ENCODE measurements at regions not wholly inside any gene's neighbourhood (a gene's known extent, or its start where the extent isn't known, plus 50 kb on each side); places are given as distances from the start of the nearest gene placed in this dataset.

DNA sequence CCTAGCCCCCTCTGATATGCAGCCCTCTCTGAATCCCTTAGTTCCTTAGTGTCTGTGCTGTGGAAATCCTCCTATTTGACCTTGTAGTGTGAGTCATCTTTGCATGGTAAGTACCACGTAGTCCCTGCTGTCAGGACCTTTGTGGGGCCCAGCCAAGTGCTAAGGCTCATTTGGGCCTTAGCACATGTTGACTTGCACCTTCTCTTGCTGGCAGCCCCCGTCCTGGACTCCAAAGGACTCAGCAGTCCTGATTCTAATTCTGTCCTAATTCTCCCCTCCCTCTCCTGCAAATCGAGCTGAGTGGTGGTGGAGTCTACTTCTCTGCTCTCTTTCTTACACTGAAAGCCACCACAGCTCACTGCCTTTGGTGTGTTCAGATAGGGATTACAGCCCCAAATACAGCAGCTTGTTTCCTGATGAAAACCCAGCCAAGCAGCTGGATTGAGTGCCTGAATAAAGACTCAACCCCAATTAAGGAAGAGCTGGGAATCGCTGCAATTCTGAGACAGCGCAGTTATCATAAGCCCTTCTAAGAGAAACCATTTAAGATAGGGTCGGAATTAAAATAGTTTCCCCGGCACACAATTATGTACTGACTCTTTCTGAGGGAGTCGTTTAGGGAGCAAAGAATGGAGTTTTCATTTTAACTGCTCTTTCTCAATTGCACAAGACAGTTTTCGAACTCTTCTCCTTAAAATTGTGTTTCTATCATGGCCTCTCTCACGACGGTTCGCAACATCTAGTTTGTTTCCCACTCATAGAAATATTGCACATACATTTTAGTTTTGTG is 215.6 kb upstream of the TNP1 start:
- Histone ChIP-seq H3F3A (ENCODE audit: control insufficient read depth, insufficient read depth) (no peaks in the 10 kb centered on the region), H3K4me3 (ENCODE audit: low read length) (no peak overlapping the region), H3K36me3 (ENCODE audit: control insufficient read depth, low read length) (no peaks in the 10 kb centered on the region), H4K20me1 (ENCODE audit: control insufficient read depth, insufficient read depth, low read depth, low read length) (no peaks in the 10 kb centered on the region), H3K9me2 (replicated peaks; ENCODE audit: control insufficient read depth, low read length) (no peaks in the 10 kb centered on the region), H3K79me2 (ENCODE audit: control insufficient read depth, low read length) (no peaks in the 10 kb centered on the region), H3K4me2 (ENCODE audit: low read length) (no peak overlapping the region), H3K4me1 (ENCODE audit: control insufficient read depth, low read length) (no peaks in the 10 kb centered on the region), H3K9me3 (ENCODE audit: control insufficient read depth, insufficient read depth, low read length) (no peaks in the 10 kb centered on the region), H3K27me3 (ENCODE audit: control insufficient read depth, low read length) (no peaks in the 10 kb centered on the region), H3K27ac (ENCODE audit: low read depth, low read length) (no peak overlapping the region)
- TF ChIP-seq, protein P1, sequence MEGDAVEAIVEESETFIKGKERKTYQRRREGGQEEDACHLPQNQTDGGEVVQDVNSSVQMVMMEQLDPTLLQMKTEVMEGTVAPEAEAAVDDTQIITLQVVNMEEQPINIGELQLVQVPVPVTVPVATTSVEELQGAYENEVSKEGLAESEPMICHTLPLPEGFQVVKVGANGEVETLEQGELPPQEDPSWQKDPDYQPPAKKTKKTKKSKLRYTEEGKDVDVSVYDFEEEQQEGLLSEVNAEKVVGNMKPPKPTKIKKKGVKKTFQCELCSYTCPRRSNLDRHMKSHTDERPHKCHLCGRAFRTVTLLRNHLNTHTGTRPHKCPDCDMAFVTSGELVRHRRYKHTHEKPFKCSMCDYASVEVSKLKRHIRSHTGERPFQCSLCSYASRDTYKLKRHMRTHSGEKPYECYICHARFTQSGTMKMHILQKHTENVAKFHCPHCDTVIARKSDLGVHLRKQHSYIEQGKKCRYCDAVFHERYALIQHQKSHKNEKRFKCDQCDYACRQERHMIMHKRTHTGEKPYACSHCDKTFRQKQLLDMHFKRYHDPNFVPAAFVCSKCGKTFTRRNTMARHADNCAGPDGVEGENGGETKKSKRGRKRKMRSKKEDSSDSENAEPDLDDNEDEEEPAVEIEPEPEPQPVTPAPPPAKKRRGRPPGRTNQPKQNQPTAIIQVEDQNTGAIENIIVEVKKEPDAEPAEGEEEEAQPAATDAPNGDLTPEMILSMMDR (IDR thresholded peaks at IDR 0.05; ENCODE audit: low read depth, low read length, poor library complexity, severe bottlenecking) = no peak
- TF ChIP-seq EZH2phosphoT487 (IDR thresholded peaks at IDR 0.05; ENCODE audit: borderline replicate concordance, low read length) = no peak

DNA sequence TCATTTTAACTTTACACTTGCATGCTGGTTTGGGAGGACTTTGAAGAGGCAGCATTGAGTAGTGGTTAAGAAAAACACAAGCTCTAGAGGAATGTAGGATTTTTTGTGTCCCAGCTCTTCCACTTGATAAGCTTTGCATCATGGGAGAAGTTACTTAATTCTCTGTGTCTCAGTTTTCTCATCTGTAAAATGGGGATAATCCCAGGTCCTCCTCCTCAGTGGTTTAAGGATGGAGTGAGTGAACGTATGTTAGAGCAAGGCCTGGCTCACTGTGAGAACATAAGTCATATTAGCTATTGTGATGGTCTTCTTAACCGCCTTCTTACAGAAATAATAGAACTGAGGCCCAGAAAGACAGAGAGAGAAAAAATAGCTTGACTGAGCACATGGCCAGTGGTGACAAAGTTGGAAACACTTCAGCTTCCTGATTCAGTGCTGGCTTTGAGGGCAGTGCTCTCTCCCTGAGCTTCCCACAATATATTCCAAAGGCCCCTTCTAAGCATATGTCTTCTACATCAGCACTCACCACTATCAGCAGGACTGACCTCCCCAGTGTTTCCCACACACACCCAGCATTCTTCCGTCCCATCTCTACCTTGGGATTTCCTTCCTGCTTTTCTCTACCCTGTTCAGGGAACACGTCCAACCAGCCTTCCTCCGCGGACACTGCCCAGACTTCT is 214.9 kb upstream of the TNP1 start:
- Histone ChIP-seq H3K9me3 (ENCODE audit: control insufficient read depth, insufficient read depth, low read length) (no peaks in the 10 kb centered on the region), H3K4me1 (ENCODE audit: control insufficient read depth, low read length) (no peaks in the 10 kb centered on the region), H3K4me3 (ENCODE audit: low read length) (no peak overlapping the region), H3K27me3 (ENCODE audit: control insufficient read depth, low read length) (no peaks in the 10 kb centered on the region), H3K79me2 (ENCODE audit: control insufficient read depth, low read length) (no peaks in the 10 kb centered on the region), H3K36me3 (ENCODE audit: control insufficient read depth, low read length) (no peaks in the 10 kb centered on the region), H3K4me2 (ENCODE audit: low read length) (no peak overlapping the region), H3F3A (ENCODE audit: control insufficient read depth, insufficient read depth) (no peaks in the 10 kb centered on the region), H4K20me1 (ENCODE audit: control insufficient read depth, insufficient read depth, low read depth, low read length) (no peaks in the 10 kb centered on the region), H3K9me2 (replicated peaks; ENCODE audit: control insufficient read depth, low read length) (no peaks in the 10 kb centered on the region), H3K27ac (ENCODE audit: low read depth, low read length) (no peak overlapping the region)
- no peak for TF ChIP-seq EZH2phosphoT487 (IDR thresholded peaks at IDR 0.05; ENCODE audit: borderline replicate concordance, low read length)
- TF ChIP-seq, protein P1 (IDR thresholded peaks at IDR 0.05; ENCODE audit: low read depth, low read length, poor library complexity, severe bottlenecking) = no peak

DNA sequence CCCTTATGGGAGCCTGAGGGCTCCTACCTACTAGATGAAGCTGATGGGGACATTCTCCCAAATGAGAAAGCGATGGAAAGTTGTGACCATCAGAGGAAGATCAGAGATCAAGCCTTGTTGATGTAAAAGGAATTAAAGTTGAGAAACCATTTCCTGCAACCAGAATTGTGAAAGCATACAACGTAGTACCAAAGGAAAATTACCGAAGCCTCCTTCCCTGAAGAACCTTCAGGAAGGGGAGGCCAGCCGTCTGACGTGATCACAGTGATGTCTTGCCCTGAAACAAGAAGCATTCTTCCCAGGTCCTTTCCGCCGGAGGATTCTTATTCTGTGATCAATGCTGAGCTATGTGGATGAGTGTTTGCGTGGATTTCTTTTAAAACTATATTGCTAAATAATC is 211.6 kb upstream of the TNP1 start:
- H4K20me1 ChIP-seq (ENCODE audit: control insufficient read depth, insufficient read depth, low read depth, low read length) = no peaks in the 10 kb centered on the region
- no peak overlapping the region for H3K27ac ChIP-seq (ENCODE audit: low read depth, low read length)
- H3K4me1 ChIP-seq (ENCODE audit: control insufficient read depth, low read length) = no peaks in the 10 kb centered on the region
- no peak overlapping the region for H3K4me2 ChIP-seq (ENCODE audit: low read length)
- no peaks in the 10 kb centered on the region for H3K27me3 ChIP-seq (ENCODE audit: control insufficient read depth, low read length)
- H3K79me2 ChIP-seq (ENCODE audit: control insufficient read depth, low read length) = no peaks in the 10 kb centered on the region
- no peaks in the 10 kb centered on the region for H3K9me2 ChIP-seq (replicated peaks; ENCODE audit: control insufficient read depth, low read length)
- TF ChIP-seq, protein P1 (IDR thresholded peaks at IDR 0.05; ENCODE audit: low read depth, low read length, poor library complexity, severe bottlenecking) = no peak
- TF ChIP-seq EZH2phosphoT487 (IDR thresholded peaks at IDR 0.05; ENCODE audit: borderline replicate concordance, low read length) = no peak
- H3K36me3 ChIP-seq (ENCODE audit: control insufficient read depth, low read length) = no peaks in the 10 kb centered on the region
- H3K4me3 ChIP-seq (ENCODE audit: low read length) = no peak overlapping the region
- no peaks in the 10 kb centered on the region for H3F3A ChIP-seq (ENCODE audit: control insufficient read depth, insufficient read depth)
- H3K9me3 ChIP-seq (ENCODE audit: control insufficient read depth, insufficient read depth, low read length) = peaks cover 10% of the 10 kb centered on the region; the same call in 1 of the 2 replicates

Data from DOHH2 (cell line).